ENCODE measurements at regions not wholly inside any gene's neighbourhood (a gene's known extent, or its start where the extent isn't known, plus 50 kb on each side); places are given as distances from the start of the nearest gene placed in this dataset.

DNA sequence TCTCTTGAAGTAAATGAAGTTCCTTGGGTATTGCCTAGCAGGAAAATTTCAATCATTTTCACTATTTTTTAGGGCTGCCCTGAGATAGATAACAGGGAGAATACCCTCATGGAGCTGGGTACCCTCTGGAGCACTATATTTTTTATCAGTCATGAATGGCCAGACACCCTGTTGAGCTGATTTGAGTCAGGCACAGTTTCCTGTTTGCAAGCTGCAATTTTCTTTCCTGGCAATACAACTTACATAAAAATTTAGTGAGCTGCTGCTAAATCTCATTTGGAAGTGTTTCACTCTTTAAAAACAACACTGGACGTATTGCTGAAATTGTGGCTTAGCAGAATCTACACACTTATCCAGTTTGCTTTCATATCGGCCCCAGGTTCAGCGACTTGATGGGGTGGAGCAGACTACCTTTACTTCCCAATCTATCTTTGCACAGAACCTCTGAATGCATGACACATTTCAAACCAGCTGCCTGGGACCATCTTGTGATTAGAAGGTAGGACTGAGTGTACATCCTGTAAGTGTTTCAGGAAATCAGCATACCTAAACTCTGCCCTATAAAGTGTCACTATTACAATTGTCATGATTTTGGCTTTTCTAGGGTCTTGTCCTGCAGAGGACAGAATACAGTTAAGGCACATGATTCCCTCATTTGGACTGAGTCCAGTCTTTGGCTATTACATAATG, 125.7 kb upstream of the FAM3C start:
- Mint-ChIP-seq H3K4me3 (no peak overlapping the region), H3K36me3 (ENCODE audit: low read depth) (no peaks in the 10 kb centered on the region), H3K9me3 (no peaks in the 10 kb centered on the region), H3K4me1 (ENCODE audit: low read depth) (peaks cover 13% of the 10 kb centered on the region), H3K27me3 (peaks cover 4% of the 10 kb centered on the region), H3K27ac (no peak overlapping the region)
- no peak for DNase-seq

DNA sequence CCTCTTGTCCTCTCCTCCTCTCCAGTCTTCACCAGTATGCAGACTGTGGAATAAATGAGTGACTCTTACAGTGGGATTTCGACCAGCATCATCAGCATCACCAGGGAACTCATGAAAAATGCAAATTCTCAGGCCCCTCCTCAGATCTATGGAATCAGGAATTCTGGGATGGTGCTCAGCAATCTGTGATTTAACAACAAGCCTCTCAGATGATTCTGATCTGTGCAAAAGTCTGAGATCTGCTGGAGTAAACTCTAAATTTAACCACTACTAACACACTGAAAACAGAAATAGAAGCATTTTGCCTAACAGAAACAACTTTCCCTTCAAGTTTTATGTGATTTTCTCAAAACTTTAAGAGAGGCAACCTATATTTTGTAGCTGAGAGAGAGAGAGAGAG, 124.8 kb upstream of the FAM3C start:
- no peak overlapping the region for H3K27ac Mint-ChIP-seq
- H3K9me3 Mint-ChIP-seq, result no peaks in the 10 kb centered on the region
- DNase-seq, result no peak
- no peaks in the 10 kb centered on the region for H3K27me3 Mint-ChIP-seq
- no peak overlapping the region for H3K4me3 Mint-ChIP-seq
- H3K4me1 Mint-ChIP-seq (ENCODE audit: low read depth), result peaks cover 13% of the 10 kb centered on the region
- no peaks in the 10 kb centered on the region for H3K36me3 Mint-ChIP-seq (ENCODE audit: low read depth)

DNA sequence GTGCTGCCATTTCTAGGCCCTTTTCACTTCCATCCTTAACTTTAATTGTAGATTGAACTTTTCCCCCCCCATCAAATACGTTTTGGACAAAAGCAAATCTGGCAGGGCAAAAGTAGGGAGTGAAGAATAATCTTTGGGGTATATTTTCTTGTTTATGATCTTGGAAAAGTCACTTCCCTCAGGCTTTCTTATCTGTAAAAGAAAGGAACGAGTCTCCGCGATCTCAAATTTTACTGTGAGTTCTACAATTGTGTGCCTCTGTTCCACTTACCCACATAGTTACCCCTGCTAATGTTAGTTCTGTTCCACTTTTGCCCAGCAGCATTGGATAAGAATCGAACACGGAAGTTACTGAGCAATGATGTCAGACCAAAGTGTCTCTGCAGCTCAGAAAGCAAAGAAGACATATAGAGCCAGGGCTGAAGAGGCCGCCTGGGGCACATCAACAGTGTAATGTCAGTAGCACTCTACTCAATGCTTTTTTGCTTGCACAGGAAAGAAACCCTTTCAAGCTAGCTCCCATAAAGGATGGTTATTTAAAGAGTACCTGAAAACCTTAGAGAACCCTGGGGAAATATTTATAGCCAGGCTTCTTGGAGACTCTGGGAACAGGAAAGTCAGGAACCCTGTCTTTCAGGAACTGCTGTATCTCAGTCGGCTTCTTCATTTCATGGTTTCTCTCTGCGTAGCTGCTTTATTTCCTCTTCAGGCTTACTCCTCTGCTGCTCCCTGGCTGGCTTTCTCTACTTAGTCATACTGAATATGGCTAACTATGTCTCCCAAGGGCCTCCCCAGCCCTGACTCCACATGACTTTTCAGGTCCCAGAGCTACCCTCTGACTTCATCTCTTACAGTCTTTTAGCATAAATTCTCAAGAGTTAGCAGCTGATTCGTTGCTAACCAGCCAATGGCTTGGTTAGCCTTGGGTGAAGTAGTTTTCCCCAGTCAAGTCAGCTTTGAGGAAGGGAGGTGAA, 123.7 kb upstream of the FAM3C start:
- no peaks in the 10 kb centered on the region for H3K36me3 Mint-ChIP-seq (ENCODE audit: low read depth)
- DNase-seq, result no peak
- no peaks in the 10 kb centered on the region for H3K9me3 Mint-ChIP-seq
- H3K4me1 Mint-ChIP-seq (ENCODE audit: low read depth), result peaks cover 13% of the 10 kb centered on the region
- no peak overlapping the region for H3K4me3 Mint-ChIP-seq
- no peaks in the 10 kb centered on the region for H3K27me3 Mint-ChIP-seq
- H3K27ac Mint-ChIP-seq, result no peak overlapping the region

DNA sequence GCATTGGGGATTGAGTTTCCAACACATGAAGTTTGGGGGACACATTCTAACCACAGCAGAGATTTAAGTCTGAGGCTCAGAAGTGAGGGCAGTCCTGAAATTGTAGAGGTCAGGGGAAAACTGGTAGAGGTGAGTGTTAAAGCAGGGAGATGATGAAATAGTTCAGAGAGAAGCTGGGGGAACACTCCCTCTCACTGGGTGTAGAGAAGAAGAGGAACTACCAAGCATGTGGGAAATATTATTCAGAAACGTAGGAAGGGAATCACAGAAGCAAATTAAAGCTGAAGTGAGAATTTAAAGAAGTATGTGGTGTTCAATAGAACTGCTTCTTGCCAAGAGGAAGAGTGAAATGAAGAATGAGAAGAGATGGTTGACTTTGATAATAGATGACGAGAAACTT, 121.5 kb upstream of the FAM3C start:
- H3K4me3 Mint-ChIP-seq, result no peak overlapping the region
- no peak for DNase-seq
- no peaks in the 10 kb centered on the region for H3K36me3 Mint-ChIP-seq (ENCODE audit: low read depth)
- no peaks in the 10 kb centered on the region for H3K27me3 Mint-ChIP-seq
- H3K4me1 Mint-ChIP-seq (ENCODE audit: low read depth), result peaks cover 13% of the 10 kb centered on the region
- no peak overlapping the region for H3K27ac Mint-ChIP-seq
- H3K9me3 Mint-ChIP-seq, result no peaks in the 10 kb centered on the region

DNA sequence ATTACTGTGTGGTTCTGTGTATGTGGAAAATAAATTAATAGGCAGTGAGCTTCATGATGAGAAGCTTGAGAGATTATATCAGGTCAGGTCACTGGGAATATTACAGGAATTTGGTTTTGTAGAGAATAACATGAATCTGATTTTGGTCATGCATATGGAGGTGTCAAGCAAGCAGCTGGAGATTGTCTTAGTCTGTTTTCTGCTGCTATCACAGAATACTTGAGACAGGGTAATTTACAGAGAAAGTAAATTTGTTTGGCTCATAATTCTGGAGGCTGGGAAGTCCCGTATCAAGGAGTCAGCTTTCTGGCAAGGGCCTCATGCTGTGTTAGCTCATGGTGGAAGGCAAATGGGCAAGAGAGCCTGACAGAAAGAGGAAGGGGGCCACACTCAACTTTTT, 120.7 kb upstream of the FAM3C start:
- Mint-ChIP-seq H3K27ac (no peak overlapping the region), H3K4me1 (ENCODE audit: low read depth) (peaks cover 9% of the 10 kb centered on the region), H3K9me3 (no peaks in the 10 kb centered on the region), H3K4me3 (no peak overlapping the region), H3K36me3 (ENCODE audit: low read depth) (no peaks in the 10 kb centered on the region), H3K27me3 (peaks cover 4% of the 10 kb centered on the region)
- DNase-seq, result no peak

DNA sequence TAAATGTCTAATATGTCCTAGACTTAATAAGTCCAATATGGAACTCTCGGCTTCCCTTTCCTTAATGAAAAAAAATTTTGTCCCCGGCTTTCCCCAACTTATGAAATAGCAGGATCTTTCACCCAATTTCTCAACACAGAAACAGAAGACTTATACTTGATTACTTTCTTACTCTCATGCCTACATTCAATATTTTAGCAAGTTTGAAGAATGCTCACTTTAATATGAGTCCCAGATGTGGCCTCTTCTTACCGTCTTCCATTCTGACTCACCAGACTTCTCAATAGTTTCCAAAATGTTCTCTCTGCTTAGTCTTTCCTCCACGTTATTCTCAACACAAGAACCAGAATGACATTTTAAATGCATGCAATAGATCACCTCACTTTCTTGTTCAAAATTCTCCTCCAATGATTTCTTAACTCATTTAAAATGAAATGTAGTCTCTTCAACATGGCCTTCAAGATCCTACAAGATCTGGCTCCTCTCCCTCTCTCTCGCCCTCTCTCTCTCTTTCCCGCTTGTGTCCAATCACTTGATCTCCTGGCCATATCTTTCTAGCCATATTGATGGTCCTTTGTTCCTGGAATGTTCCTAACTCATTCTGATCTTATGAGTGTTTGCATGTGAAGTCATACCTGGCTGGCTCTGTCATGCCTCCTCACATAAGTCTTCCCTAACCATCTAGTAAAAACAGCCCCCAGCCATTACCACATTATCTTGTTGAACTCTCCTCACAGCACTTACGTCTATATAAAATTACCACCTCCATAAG, 119.7 kb upstream of the FAM3C start:
- Mint-ChIP-seq H3K27ac (no peak overlapping the region), H3K4me1 (ENCODE audit: low read depth) (peaks cover 9% of the 10 kb centered on the region), H3K4me3 (no peak overlapping the region), H3K27me3 (peaks cover 4% of the 10 kb centered on the region), H3K9me3 (no peaks in the 10 kb centered on the region), H3K36me3 (ENCODE audit: low read depth) (no peaks in the 10 kb centered on the region)
- DNase-seq, result no peak

DNA sequence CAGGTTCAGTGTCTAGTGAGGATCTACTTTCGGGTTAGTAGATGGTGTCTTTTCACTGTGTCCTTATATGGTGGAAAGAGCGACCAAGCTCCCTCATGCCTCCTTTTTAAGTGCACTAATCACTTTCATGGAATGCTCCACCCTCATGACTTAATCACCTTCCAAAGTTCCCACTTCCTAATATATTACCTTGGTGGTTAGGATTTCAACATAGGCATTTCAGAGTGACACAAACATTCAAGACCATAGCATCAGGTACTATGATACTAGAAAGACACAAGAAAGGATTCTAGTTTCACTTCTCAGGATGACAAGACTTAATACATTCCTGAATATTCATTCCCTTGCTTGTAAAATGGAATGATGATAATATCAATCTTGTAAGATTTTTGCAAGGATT, 119.1 kb upstream of the FAM3C start:
- Mint-ChIP-seq H3K4me1 (ENCODE audit: low read depth) (peaks cover 8% of the 10 kb centered on the region), H3K36me3 (ENCODE audit: low read depth) (no peaks in the 10 kb centered on the region), H3K27ac (no peak overlapping the region), H3K4me3 (no peak overlapping the region), H3K9me3 (no peaks in the 10 kb centered on the region), H3K27me3 (peaks cover 4% of the 10 kb centered on the region)
- no peak for DNase-seq

DNA sequence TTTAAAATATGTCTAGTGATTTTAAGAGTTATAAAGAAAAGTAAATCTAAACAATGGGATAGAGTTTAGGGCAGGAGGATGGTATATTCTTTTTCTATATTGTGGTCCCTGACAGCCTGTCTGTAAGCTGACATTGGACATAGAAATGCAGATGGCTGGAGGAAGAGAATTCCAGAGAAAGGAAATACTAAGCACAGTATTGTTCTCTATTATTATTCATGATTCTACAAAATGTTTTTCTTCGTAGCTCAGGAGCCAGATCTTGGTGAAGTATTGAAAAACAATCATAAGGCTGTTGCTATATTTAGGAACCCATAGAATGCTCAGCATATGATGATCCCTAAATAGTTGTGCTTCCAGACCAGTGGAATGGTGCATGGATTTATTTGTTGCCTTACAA, 117.0 kb upstream of the FAM3C start:
- Mint-ChIP-seq H3K27me3 (peaks cover 19% of the 10 kb centered on the region), H3K9me3 (no peaks in the 10 kb centered on the region), H3K4me3 (no peak overlapping the region), H3K36me3 (ENCODE audit: low read depth) (no peaks in the 10 kb centered on the region), H3K27ac (no peak overlapping the region), H3K4me1 (ENCODE audit: low read depth) (peaks cover 5% of the 10 kb centered on the region)
- no peak for DNase-seq

DNA sequence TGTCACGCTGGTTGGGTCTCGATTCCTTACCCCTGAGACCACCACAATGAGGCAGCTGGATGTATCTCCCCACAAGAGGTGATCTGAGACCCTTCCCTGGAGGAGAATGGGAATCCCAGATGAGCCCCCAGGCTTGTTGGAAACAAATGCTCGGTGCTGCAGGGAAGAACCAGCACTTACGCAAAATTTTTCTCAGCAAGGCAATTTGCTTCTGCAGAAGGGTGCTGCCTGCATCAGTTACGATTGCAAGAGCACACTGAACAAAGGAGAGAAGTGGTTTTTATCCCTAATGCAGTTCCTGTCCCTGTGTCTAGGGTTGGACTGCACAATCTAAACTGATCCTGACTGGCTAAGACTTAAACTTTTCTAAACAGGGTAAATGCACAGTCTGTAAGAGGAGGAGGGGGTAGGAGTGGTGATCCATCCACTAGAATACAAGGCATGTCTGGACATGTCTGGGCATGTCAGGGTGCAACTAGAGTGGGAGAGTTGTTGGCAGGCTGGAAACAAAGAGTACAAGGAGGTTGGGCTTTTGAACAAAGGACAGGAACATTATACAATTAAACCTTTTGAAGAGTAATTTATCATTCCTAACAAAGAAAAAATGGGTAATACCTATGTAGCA, 114.9 kb upstream of the FAM3C start:
- H3K9me3 Mint-ChIP-seq, result peaks cover 9% of the 10 kb centered on the region
- no peak overlapping the region for H3K4me3 Mint-ChIP-seq
- H3K36me3 Mint-ChIP-seq (ENCODE audit: low read depth), result no peaks in the 10 kb centered on the region
- H3K4me1 Mint-ChIP-seq (ENCODE audit: low read depth), result no peaks in the 10 kb centered on the region
- no peak overlapping the region for H3K27ac Mint-ChIP-seq
- DNase-seq, result no peak
- peaks cover 19% of the 10 kb centered on the region for H3K27me3 Mint-ChIP-seq

DNA sequence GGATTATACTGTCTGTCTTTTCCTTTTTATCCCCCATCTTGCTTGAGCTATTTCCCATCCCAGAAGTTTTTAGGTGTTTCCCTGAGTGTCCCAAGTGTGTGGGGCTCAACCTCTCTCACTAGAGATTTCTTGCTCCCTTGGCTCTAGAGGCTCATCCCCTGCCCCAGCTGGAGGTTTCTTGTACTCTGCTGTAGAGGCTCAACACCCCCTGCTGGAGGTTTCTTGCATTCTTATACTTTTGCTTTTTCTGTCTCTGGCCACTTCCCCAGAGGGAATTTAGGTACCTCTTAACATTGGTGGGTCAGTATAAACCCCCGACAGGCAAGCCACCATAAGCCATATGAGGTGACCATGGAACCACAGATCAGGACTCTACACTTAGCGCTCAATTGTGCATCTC, 114.2 kb upstream of the FAM3C start:
- no peak for DNase-seq
- Mint-ChIP-seq H3K4me3 (no peak overlapping the region), H3K27me3 (peaks cover 19% of the 10 kb centered on the region), H3K4me1 (ENCODE audit: low read depth) (no peaks in the 10 kb centered on the region), H3K27ac (no peak overlapping the region), H3K36me3 (ENCODE audit: low read depth) (no peaks in the 10 kb centered on the region), H3K9me3 (peaks cover 15% of the 10 kb centered on the region)

DNA sequence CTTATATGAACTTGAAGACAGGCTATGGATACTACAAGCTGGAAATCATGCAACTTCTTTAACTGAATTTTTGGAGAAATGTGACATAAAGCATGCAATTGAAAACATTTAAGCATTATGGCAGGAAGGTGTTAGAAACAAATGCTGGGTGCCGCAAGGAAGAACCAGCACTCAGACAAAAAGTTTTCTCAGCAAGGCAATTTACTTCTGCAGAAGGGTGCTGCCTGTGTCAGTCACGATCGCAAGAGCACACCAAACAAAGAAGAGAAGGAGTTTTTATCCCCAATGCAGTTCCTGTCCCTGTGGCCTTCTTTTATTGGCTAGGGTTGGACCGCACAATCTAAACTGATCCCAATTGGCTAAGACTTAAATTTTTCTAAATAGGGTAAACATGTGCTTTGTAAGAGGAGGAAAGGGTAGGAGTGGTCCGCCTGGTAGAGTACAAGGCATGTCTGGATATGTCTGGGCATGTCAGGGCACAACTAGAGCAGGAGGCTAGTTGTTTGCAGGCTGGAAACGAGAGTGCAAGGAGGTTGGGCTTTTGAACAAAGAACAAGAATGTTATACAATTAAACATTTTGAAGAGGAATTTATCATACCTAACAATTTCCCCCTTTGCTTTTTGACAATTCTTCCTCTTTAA, 109.6 kb upstream of the FAM3C start:
- peaks cover 4% of the 10 kb centered on the region for H3K4me1 Mint-ChIP-seq (ENCODE audit: low read depth)

DNA sequence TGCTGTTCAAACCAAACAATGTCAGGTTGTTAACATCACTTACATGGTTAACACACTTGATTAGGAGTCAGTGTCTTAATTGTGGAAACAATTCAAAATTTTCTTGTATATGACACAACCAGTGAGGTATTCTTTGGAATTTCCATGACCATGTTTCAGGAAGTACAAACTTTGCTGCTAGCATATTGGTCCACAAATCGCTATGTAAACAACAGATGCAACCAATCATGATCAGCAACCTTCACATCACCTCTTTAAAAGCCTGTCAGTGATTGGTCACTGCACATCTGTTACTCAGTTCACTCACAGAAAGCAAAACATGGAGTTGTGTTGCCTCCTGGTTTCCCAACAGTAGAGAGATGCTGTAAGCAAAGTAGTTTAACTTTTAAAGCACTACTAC, 108.9 kb upstream of the FAM3C start:
- Mint-ChIP-seq H3K4me1 (ENCODE audit: low read depth) (peaks cover 11% of the 10 kb centered on the region), H3K27ac (no peak overlapping the region), H3K36me3 (ENCODE audit: low read depth) (no peaks in the 10 kb centered on the region), H3K4me3 (no peak overlapping the region), H3K27me3 (peaks cover 15% of the 10 kb centered on the region), H3K9me3 (peaks cover 24% of the 10 kb centered on the region)
- DNase-seq, result no peak

More for the DNA sequence above, 109.6 kb upstream of the FAM3C start:
- Mint-ChIP-seq H3K36me3 (ENCODE audit: low read depth) (no peaks in the 10 kb centered on the region), H3K27me3 (peaks cover 15% of the 10 kb centered on the region), H3K27ac (no peak overlapping the region), H3K4me3 (no peak overlapping the region), H3K9me3 (peaks cover 24% of the 10 kb centered on the region)
- DNase-seq, result no peak

DNA sequence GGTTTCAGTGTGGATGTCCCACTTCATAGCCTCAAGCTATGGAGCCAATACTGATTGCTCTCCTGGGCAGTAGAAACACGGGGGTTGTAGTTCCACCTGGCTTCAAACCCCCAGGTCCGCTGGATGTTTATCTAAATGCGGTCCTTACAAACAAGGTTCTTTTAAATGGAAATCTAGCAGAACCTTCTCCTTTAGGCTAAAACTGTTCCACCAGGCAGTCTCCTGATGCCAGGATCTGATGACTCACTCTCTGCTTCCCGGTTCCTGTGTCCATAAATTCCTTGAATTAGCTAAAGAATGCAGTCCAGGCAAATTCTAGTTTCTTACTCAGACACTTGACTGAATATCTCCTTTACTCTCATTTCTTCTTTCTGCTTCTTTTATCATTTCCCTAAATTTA, 108.4 kb upstream of the FAM3C start:
- H3K36me3 Mint-ChIP-seq (ENCODE audit: low read depth), result no peaks in the 10 kb centered on the region
- DNase-seq, result no peak
- H3K9me3 Mint-ChIP-seq, result peaks cover 24% of the 10 kb centered on the region
- peaks cover 11% of the 10 kb centered on the region for H3K27me3 Mint-ChIP-seq
- no peak overlapping the region for H3K27ac Mint-ChIP-seq
- no peak overlapping the region for H3K4me3 Mint-ChIP-seq
- peaks cover 16% of the 10 kb centered on the region for H3K4me1 Mint-ChIP-seq (ENCODE audit: low read depth)

DNA sequence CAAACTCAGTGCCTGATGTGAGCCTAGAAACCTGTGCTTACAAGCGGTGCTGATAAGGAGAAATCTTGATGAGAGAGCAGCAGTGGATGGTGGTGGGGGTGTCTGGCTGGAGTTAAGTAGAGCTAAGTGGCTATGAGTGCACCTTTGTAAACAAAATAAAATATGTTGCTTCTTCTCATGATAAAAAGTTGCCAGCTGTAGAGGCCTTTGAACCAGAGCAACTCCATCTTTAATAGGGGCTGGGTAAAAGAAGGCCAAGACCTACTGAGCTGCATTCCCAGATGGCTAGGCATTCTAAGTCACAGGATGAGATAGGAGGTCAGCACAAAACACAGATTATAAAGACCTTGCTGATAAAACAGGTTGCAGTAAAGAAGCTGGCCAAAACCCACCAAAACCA, 107.6 kb upstream of the FAM3C start:
- Mint-ChIP-seq H3K4me1 (ENCODE audit: low read depth) (peaks cover 23% of the 10 kb centered on the region), H3K27ac (no peak overlapping the region), H3K27me3 (peaks cover 6% of the 10 kb centered on the region), H3K36me3 (ENCODE audit: low read depth) (no peaks in the 10 kb centered on the region), H3K4me3 (no peak overlapping the region), H3K9me3 (peaks cover 24% of the 10 kb centered on the region)
- no peak for DNase-seq

Measured in activated T-cell treated with anti-CD3 and anti-CD28 coated beads, Interleukin-2, amount 50 U/mL, for 24 hours (primary cell).